ENCODE measurements at regions not wholly inside any gene's neighbourhood (a gene's known extent, or its start where the extent isn't known, plus 50 kb on each side); places are given as distances from the start of the nearest gene placed in this dataset.

DNA sequence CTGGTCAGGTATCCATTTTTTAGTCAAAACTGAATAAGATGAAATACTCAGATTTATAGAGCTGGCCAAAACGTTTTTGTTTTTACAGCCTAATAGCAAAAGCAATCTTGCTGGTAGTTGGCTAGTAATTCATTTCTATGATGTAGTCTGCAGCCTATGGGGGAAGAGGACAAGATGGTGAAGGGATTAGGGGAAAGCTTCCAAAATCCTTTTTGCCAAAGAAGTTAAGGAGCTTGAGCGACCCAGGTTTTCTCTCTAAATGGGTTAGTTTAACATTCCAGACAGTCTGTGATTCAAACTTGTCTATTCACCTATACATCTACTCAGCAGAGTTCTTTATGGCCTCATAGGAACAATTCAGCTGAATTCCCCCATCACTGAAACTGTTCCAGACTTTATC is 89.8 kb upstream of the SPRY1 start:
- TF ChIP-seq, protein P1, sequence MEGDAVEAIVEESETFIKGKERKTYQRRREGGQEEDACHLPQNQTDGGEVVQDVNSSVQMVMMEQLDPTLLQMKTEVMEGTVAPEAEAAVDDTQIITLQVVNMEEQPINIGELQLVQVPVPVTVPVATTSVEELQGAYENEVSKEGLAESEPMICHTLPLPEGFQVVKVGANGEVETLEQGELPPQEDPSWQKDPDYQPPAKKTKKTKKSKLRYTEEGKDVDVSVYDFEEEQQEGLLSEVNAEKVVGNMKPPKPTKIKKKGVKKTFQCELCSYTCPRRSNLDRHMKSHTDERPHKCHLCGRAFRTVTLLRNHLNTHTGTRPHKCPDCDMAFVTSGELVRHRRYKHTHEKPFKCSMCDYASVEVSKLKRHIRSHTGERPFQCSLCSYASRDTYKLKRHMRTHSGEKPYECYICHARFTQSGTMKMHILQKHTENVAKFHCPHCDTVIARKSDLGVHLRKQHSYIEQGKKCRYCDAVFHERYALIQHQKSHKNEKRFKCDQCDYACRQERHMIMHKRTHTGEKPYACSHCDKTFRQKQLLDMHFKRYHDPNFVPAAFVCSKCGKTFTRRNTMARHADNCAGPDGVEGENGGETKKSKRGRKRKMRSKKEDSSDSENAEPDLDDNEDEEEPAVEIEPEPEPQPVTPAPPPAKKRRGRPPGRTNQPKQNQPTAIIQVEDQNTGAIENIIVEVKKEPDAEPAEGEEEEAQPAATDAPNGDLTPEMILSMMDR (IDR thresholded peaks at IDR 0.05) = no peak
- TF ChIP-seq POLR2A (IDR thresholded peaks at IDR 0.05) = no peak

All from testis (tissue), 2 donors.